HG02623 (cell line): ENCODE measurements at regions not wholly inside any gene's neighbourhood (a gene's known extent, or its start where the extent isn't known, plus 50 kb on each side); places are given as distances from the start of the nearest gene placed in this dataset.
A peak's percentile ranks its signal among the peaks of the same experiment; 100 is the strongest.

Source experiments
- ATAC-seq: cut with Tn5 transposase; IDR thresholded peaks from one replicate; pipeline ENCODE4 v1.9.1; 2021; ENCODE audit warnings: moderate library complexity; ENCODE audit not compliant: unreplicated experiment

GRCh38 chr6:25035512-25036435, 100.0 kb upstream of the RIPOR2 start:
- no peak for ATAC-seq

- no peak for ATAC-seq
These were observed 100.7 kb upstream of the RIPOR2 start for GRCh38 chr6:25036461-25036860.

GRCh38 chr6:25038300-25038699, 102.5 kb upstream of the RIPOR2 start:
- ATAC-seq = no peak

- no peak for ATAC-seq
These were observed 103.2 kb upstream of the RIPOR2 start for GRCh38 chr6:25038999-25039398.

- ATAC-seq = no peak
These were observed 105.8 kb upstream of the RIPOR2 start for GRCh38 chr6:25041485-25042035.

- no peak for ATAC-seq
These were observed 106.3 kb upstream of the RIPOR2 start for GRCh38 chr6:25042036-25042521.

GRCh38 chr6:25042536-25042935, 106.8 kb upstream of the RIPOR2 start:
- no peak for ATAC-seq

- no peak for ATAC-seq
These were observed 107.4 kb upstream of the RIPOR2 start for GRCh38 chr6:25042984-25043725.

GRCh38 chr6:25043892-25044291, 108.1 kb upstream of the RIPOR2 start:
- ATAC-seq = no peak

- no peak for ATAC-seq
These were observed 111.2 kb upstream of the RIPOR2 start for GRCh38 chr6:25046942-25047341.

GRCh38 chr6:25050356-25050755, 114.6 kb upstream of the RIPOR2 start:
- no peak for ATAC-seq

- no peak for ATAC-seq
These were observed 115.3 kb upstream of the RIPOR2 start for GRCh38 chr6:25051083-25051482.

- no peak for ATAC-seq
These were observed 116.4 kb upstream of the RIPOR2 start for GRCh38 chr6:25052181-25052580.

- peak; percentile 76 for ATAC-seq
These were observed 118.2 kb upstream of the RIPOR2 start for GRCh38 chr6:25053875-25054371.

GRCh38 chr6:25054469-25054868, 118.7 kb upstream of the RIPOR2 start:
- ATAC-seq = no peak

- peak; percentile 60 for ATAC-seq
These were observed 120.4 kb upstream of the RIPOR2 start for GRCh38 chr6:25056130-25056529.

GRCh38 chr6:25057111-25057905, 121.5 kb upstream of the RIPOR2 start:
- ATAC-seq = no peak

- ATAC-seq = no peak
These were observed 122.7 kb upstream of the RIPOR2 start for GRCh38 chr6:25058441-25058840.

GRCh38 chr6:25058941-25059340, 123.2 kb upstream of the RIPOR2 start:
- ATAC-seq = no peak

- no peak for ATAC-seq
These were observed 124.8 kb upstream of the RIPOR2 start for GRCh38 chr6:25060522-25060921.
